ENCODE measurements at regions not wholly inside any gene's neighbourhood (a gene's known extent, or its start where the extent isn't known, plus 50 kb on each side); places are given as distances from the start of the nearest gene placed in this dataset.

GRCh38 chr12:61647566-61647965 is 612.6 kb upstream of the USP15 start:
- TF ChIP-seq, protein P1, sequence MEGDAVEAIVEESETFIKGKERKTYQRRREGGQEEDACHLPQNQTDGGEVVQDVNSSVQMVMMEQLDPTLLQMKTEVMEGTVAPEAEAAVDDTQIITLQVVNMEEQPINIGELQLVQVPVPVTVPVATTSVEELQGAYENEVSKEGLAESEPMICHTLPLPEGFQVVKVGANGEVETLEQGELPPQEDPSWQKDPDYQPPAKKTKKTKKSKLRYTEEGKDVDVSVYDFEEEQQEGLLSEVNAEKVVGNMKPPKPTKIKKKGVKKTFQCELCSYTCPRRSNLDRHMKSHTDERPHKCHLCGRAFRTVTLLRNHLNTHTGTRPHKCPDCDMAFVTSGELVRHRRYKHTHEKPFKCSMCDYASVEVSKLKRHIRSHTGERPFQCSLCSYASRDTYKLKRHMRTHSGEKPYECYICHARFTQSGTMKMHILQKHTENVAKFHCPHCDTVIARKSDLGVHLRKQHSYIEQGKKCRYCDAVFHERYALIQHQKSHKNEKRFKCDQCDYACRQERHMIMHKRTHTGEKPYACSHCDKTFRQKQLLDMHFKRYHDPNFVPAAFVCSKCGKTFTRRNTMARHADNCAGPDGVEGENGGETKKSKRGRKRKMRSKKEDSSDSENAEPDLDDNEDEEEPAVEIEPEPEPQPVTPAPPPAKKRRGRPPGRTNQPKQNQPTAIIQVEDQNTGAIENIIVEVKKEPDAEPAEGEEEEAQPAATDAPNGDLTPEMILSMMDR (IDR thresholded peaks at IDR 0.05; ENCODE audit: insufficient read depth, missing control alignments), result no peak
- FAIRE-seq (no peak), DNase-seq (ENCODE audit: insufficient read length, low spot score) (no peak)

GRCh38 chr12:61652265-61652664 is 607.9 kb upstream of the USP15 start:
- DNase-seq (ENCODE audit: insufficient read length, low spot score) (no peak), FAIRE-seq (no peak)
- TF ChIP-seq, protein P1 (IDR thresholded peaks at IDR 0.05; ENCODE audit: insufficient read depth, missing control alignments), result no peak

GRCh38 chr12:61654698-61655097 is 605.5 kb upstream of the USP15 start:
- DNase-seq (ENCODE audit: insufficient read length, low spot score) (no peak), FAIRE-seq (no peak)
- TF ChIP-seq, protein P1 (IDR thresholded peaks at IDR 0.05; ENCODE audit: insufficient read depth, missing control alignments), result no peak

DNA sequence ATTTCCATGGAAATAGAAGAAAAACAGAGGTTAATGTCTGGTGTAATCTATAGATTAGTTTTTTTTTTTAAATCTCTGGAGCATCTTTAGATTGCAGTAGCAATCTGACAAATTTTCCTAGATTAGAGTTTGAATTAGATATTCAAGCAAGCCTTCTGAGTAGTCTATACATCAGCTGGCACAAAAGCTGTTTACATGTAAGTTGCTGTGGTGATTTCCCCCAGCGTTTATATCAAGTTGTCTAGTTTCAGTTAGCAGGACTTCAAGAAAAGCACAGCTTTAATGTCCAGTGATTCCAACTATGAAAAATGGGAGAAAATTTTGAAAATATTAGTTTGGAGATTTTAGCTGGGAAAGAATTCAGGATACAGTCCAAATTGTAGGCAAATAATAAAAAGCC is 605.0 kb upstream of the USP15 start:
- FAIRE-seq (no peak), DNase-seq (ENCODE audit: insufficient read length, low spot score) (no peak)
- TF ChIP-seq, protein P1 (IDR thresholded peaks at IDR 0.05; ENCODE audit: insufficient read depth, missing control alignments), result no peak

- FAIRE-seq (no peak), DNase-seq (ENCODE audit: insufficient read length, low spot score) (no peak)
- TF ChIP-seq, protein P1 (IDR thresholded peaks at IDR 0.05; ENCODE audit: insufficient read depth, missing control alignments), result no peak
Observed at GRCh38 chr12:61667676-61668075, 592.5 kb upstream of the USP15 start.

DNA sequence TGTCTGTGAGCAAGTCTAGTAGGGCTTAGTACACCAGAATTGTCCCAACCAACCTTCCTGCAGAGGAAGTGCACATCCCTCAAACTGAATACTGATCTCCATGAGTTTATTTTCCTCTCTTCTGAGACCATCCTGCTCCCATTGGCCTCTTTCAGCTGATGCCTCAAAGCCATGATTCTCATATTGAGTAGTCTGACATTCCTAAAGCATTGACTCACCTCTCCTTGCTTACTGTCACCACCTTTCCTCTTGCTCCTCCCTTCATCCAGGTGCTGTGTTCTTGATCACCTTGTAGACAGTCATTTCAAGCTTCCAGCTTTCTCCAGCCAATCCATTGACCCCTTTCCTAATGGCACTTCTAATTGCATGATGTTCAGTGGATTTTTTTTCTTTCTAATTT is 583.7 kb upstream of the USP15 start:
- FAIRE-seq (no peak), DNase-seq (ENCODE audit: insufficient read length, low spot score) (no peak)
- TF ChIP-seq, protein P1 (IDR thresholded peaks at IDR 0.05; ENCODE audit: insufficient read depth, missing control alignments), result no peak

- DNase-seq (ENCODE audit: insufficient read length, low spot score) (no peak), FAIRE-seq (no peak)
- TF ChIP-seq, protein P1 (IDR thresholded peaks at IDR 0.05; ENCODE audit: insufficient read depth, missing control alignments), result no peak
Observed at GRCh38 chr12:61687407-61687806, 572.8 kb upstream of the USP15 start.
